Smooth muscle cell (in vitro differentiated cells): ENCODE measurements at regions not wholly inside any gene's neighbourhood (a gene's known extent, or its start where the extent isn't known, plus 50 kb on each side); places are given as distances from the start of the nearest gene placed in this dataset. TPM values are rescaled to one million over a fixed set of nuclear protein-coding genes. Genes with fewer than 3 reads are reported as not detected.

Source experiments
- DNase-seq: peaks from one replicate; lab custom pipeline; 2025; ENCODE audit not compliant: unreplicated experiment; lab: John Stamatoyannopoulos, UW
- H2AFZ ChIP-seq: fragments of 200-600 bp; sonication (generic); 2 replicates; pipeline ENCODE4 v1.6.0; 2016; ENCODE audit warnings: antibody characterized with exemption, low read depth, mild to moderate bottlenecking
- H3F3A ChIP-seq: fragments of 200-600 bp; sonication (generic); 2 replicates; pipeline ENCODE4 v1.6.0; 2017; ENCODE audit warnings: antibody characterized with exemption, low read depth
- H3K27ac ChIP-seq: fragments of 200-600 bp; sonication (generic); 2 replicates; pipeline ENCODE4 v1.5.1; 2016; ENCODE audit warnings: low read depth, mild to moderate bottlenecking
- H3K27me3 ChIP-seq: fragments of 200-600 bp; sonication (generic); 2 replicates; pipeline ENCODE4 v1.6.1; 2016; ENCODE audit warnings: low read depth, mild to moderate bottlenecking
- H3K36me3 ChIP-seq: fragments of 200-600 bp; sonication (generic); 2 replicates; pipeline ENCODE4 v1.5.1; 2016; ENCODE audit warnings: low read depth
- H3K4me1 ChIP-seq: fragments of 200-600 bp; sonication (generic); 2 replicates; pipeline ENCODE4 v1.5.1; 2016; ENCODE audit warnings: low read depth
- H3K4me2 ChIP-seq: fragments of 200-600 bp; sonication (generic); 2 replicates; pipeline ENCODE4 v1.6.0; 2016; ENCODE audit warnings: mild to moderate bottlenecking
- H3K4me3 ChIP-seq: fragments of 200-600 bp; sonication (generic); 2 replicates; pipeline ENCODE4 v1.5.1; 2016; ENCODE audit warnings: mild to moderate bottlenecking
- H3K79me2 ChIP-seq: fragments of 200-600 bp; sonication (generic); 2 replicates; pipeline ENCODE4 v1.6.0; 2016; ENCODE audit warnings: low read depth, mild to moderate bottlenecking
- H3K9ac ChIP-seq: fragments of 200-600 bp; sonication (generic); 2 replicates; pipeline ENCODE4 v1.6.0; 2016; ENCODE audit warnings: low read depth
- H3K9me3 ChIP-seq: fragments of 200-600 bp; sonication (generic); replicated peaks from 2 replicates; pipeline ENCODE4 v1.5.1; 2016; ENCODE audit warnings: low read depth
- H4K20me1 ChIP-seq: fragments of 200-600 bp; sonication (generic); 2 replicates; pipeline ENCODE4 v1.6.0; 2016; ENCODE audit warnings: low read depth
- WGBS: methylation state at CpG from one replicate; pipeline ENCODE4 v1.1.7; 2016; ENCODE audit warnings: low lambda C conversion rate; 5-methylcytosine and 5-hydroxymethylcytosine counted together
- small RNA-seq: library from RNA; depleted of rRNA; stranded (forward); fragments of <200 nt; gene quantifications from one replicate; pipeline ENCODE3, GENCODE V24; 2014
- TF ChIP-seq, protein P1 (sequence below): fragments of 200-600 bp; sonication (generic); IDR thresholded peaks from 2 replicates; pipeline ENCODE4 v1.5.1; 2017; ENCODE audit warnings: borderline replicate concordance, mild to moderate bottlenecking, antibody characterized with exemption; ENCODE audit not compliant: insufficient read depth, poor library complexity, severe bottlenecking

- Histone ChIP-seq H2AFZ (no peak overlapping the region), H3K4me1 (no peaks in the 10 kb centered on the region), H4K20me1 (no peaks in the 10 kb centered on the region), H3K27me3 (peaks cover 39% of the 10 kb centered on the region), H3K9me3 (no peaks in the 10 kb centered on the region), H3K79me2 (no peaks in the 10 kb centered on the region), H3K9ac (no peak overlapping the region), H3K27ac (no peak overlapping the region), H3K4me2 (no peak overlapping the region), H3F3A (no peaks in the 10 kb centered on the region), H3K36me3 (no peaks in the 10 kb centered on the region), H3K4me3 (no peak overlapping the region)
- WGBS: 47% methylated on average over 3 of the region's 3 CpGs
- no peak for DNase-seq
- TF ChIP-seq, protein P1, sequence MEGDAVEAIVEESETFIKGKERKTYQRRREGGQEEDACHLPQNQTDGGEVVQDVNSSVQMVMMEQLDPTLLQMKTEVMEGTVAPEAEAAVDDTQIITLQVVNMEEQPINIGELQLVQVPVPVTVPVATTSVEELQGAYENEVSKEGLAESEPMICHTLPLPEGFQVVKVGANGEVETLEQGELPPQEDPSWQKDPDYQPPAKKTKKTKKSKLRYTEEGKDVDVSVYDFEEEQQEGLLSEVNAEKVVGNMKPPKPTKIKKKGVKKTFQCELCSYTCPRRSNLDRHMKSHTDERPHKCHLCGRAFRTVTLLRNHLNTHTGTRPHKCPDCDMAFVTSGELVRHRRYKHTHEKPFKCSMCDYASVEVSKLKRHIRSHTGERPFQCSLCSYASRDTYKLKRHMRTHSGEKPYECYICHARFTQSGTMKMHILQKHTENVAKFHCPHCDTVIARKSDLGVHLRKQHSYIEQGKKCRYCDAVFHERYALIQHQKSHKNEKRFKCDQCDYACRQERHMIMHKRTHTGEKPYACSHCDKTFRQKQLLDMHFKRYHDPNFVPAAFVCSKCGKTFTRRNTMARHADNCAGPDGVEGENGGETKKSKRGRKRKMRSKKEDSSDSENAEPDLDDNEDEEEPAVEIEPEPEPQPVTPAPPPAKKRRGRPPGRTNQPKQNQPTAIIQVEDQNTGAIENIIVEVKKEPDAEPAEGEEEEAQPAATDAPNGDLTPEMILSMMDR: no peak
Measured at GRCh38 chr4:119679251-119679650, 50.6 kb upstream of the PDE5A start.

DNA sequence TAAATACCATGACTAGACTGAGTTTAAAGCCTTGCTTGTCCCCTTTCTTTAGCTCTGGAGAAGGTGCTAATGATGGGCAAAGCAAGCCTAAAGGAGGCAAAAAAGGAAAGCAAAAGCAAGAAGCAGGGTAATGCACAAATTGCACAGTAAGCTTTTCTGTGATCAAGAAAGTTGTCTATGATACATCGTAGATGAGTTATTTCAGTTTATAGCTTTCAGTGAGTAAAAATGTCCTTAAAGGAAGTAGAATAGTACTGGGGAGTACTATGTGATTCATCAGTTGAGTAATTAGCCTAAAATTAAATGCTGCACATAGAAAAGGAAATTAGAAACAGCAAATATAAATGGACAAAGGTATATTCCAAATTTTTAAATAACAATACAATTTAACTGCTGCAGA lies 50.2 kb upstream of the PDE5A start:
- H3K9ac ChIP-seq: no peak overlapping the region
- no peaks in the 10 kb centered on the region for H3F3A ChIP-seq
- DNase-seq: no peak
- no peaks in the 10 kb centered on the region for H3K9me3 ChIP-seq
- WGBS: 70% methylated on average over 1 of the region's 1 CpG
- no peaks in the 10 kb centered on the region for H4K20me1 ChIP-seq
- H3K36me3 ChIP-seq: no peaks in the 10 kb centered on the region
- no peak overlapping the region for H3K4me2 ChIP-seq
- H3K27me3 ChIP-seq: peaks cover 37% of the 10 kb centered on the region
- no peaks in the 10 kb centered on the region for H3K79me2 ChIP-seq
- H3K4me3 ChIP-seq: no peak overlapping the region
- no peak overlapping the region for H2AFZ ChIP-seq
- H3K4me1 ChIP-seq: no peaks in the 10 kb centered on the region
- TF ChIP-seq, protein P1: no peak
- H3K27ac ChIP-seq: no peak overlapping the region

Small RNA genes in the stretch of these regions (small RNA-seq; reads per million reads assigned to genes)
- gene RF00019: not detected
